Fibroblast of peridontal ligament (primary cell): ENCODE measurements at regions not wholly inside any gene's neighbourhood (a gene's known extent, or its start where the extent isn't known, plus 50 kb on each side); places are given as distances from the start of the nearest gene placed in this dataset.

Source experiments
- DNase-seq: peaks from one replicate; pipeline ENCODE4 v3.0.0-alpha.2; 2010; ENCODE audit errors: extremely low read depth

DNA sequence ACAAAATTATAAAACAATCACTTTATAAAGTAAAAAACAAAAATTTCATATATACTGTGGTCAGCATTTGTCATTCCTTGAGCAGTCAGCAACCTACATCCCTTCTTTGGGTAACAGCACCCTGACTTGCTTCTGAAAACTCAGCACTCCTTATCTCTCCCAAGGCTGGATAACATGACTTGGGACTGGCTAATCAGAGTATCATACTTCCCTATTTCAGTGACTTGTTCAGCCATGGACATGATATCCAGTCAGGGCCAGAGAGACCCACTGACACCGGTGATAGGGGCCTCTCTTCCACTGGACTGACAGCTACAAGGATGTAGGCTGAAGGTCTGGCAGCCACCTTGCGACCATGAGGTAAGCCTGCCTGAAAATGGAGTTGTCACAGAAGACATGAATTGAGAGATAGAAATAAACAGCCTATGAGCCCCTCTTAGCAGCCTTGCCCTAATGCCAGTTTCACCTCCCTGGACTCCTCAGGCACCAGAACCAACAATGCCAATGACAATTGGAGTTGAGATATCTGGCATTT, 84.4 kb upstream of the NEBL start:
- DNase-seq = no peak

DNA sequence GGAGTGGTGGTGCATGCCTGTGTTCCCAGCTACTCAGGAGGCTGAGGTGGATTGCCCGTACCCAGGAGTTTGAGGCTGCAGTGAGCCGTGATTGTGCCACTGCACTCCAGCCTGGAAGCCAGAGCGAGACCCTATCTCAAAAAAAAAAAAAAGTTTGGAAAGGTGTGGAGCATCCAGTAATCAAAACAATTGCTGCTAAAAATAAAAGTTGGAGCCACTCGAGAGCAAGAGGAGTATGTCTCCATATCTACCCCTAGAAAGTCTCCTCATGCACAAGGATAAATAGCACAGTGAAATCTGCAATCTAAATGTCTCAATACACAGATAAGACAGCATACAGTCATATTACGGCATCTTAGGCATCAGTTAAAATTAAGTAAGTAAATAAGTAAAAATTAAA, 81.5 kb upstream of the NEBL start:
- no peak for DNase-seq

DNA sequence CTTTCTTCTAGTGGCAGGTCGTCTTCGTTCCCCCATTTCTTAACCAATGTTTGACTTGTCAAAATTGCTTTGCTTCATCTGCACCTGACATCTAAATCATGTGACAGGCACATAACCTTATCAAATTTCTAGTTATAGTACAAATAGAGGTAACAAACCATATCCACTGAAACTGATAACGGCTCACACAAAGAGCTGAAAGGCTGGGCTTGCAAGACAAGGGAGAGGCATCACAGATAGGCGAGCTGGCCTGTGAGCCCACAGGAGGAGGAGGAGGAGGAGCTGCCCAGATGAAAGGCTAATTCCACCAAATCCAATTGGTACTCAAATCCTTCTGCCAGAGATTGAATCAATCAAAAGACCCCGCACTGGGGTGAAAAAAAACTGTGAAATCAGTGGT, 80.2 kb upstream of the NEBL start:
- no peak for DNase-seq

DNA sequence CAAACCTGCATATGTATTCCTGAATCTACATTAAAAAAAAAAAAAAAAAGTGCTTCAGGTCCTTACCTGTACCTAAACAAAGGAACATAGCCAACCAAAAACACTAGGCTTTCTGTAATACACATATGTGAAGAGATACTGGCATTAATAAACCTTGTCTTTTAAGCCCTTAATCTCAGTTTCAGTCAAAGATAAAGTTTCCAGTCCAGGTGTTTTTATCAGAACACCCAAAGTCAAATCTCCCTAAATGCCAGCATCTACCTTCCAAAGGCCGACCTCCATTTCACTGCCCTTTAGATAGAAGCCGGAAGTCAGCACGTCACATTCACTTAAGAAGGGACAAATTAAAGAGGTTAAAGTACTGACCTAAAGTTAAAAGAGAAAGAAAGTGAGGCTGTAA, 79.8 kb upstream of the NEBL start:
- no peak for DNase-seq

DNA sequence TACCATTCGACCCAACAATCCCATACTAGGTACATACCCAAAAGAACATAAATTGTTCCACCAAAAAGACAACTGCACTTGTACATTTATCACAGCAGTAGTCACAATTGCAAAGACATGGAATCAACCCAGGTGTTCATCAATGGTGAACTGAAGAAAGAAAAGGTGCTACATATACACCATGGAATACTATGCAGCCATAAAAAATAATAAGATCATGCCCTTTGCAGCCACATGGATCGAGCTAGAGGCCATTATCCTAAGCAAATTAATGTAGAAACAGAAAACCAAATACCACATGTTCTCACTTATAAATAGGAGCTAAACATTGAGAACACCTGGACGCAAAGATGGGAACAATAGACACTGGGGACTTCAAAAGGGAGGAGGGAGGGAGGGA, 79.3 kb upstream of the NEBL start:
- DNase-seq = no peak

DNA sequence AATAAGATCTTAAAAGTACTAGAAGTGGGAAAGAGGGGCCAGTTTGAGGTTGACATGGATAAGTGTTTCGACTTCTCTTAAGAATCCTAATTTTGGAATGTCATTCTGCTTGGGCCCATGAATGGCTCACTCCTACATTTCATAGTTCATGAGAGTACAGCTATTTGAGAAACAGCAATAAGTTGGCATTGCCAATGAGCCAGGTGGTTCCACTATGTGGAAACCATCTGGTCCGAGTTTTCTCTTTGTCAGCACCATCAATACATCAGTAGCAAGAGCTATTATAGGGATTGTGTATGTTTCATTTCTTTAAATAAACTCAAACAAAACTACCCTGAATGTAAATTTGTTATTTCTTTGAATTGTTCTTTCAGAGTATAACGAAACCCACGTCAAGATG, 78.1 kb upstream of the NEBL start:
- no peak for DNase-seq

DNA sequence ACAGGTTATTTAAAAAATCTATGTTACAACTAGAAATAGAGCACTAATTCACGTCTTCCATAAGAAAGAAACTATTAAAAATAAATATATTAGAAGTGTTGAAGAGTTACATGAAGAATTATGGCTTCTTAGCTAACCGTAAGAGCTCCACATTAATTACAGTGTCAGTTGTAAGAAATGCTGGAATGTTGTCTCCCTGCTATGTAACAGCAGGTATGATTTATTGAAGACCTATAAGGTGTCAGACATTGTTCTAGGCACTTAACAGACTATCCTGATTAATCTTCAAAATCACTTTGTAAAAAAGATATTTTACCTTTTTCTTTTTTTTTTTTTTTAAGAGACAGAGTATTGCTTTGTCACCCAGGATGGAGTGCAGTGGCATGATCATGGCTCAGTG, 75.8 kb upstream of the NEBL start:
- DNase-seq = no peak

DNA sequence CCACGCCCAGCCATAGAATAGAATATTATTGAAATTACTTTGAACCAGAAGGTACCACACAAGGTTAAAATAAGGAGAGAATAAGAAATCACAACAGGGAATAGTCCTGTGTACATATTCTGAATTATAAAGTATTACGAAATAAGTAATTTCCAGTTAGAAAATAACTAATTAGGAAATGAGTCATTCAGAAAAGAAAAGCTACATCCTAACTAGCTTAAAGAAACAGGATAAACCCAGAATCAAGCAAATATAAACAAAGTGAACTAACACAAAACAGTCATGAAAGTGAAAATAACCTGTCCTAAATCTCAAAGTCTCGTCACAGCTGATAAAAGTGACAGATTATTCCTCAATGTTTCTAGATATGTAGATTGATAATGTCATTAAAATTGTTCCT, 74.8 kb upstream of the NEBL start:
- no peak for DNase-seq

DNA sequence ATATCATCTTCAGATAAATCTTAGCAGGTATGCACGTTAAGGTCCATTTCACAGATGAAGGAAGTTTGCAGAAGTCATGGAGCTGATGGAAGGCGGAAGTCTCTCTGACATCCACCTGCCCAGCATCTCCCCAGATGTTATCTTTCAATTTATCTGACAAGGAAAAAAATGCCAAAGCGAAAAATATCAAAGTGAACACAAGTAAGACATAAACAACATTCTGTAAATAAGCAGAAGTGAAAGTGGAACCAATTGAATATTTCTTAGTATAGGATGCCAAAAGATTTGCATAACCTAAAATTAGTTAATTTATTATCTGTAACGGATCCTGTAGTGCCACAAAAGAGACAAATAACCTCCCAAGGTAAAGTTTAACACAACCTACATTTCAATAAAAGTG, 73.6 kb upstream of the NEBL start:
- no peak for DNase-seq

DNA sequence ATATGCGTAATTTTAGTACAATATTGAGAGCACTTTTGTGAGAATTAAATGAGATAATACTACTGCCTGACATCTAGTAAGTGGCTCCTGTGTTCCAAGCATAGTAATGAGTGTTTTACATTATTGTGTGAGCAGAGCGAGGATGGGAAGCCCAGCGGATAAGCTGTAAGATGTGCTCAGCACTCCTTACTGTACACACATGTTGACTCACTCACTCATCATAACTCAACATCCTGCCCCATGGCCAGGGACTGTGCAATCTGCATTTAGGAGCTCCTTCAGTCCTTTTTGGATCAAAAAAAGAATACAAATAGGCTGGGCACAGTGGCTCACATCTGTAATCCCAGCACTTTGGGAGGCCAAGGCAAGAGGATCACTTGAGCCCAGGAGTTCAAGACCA, 72.9 kb upstream of the NEBL start:
- DNase-seq = no peak

DNA sequence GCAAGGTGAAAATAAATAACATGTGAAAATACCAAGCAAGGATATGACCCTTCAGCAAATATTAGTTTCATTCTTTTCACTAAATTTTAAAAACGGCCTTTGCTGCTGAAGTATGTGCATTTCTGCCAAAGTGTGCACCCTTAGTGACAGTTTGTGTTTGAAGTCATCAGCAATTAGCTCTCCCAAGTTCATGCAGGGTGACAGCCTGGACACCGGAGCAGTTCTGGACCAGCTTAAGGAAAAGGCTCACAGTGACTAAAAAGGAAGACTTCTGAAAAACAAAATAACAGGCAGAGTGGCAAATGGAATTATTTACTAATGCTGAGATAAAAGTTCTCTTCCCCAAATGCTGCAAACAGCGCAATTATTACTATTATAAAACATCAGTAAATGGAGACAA, 69.3 kb upstream of the NEBL start:
- no peak for DNase-seq

DNA sequence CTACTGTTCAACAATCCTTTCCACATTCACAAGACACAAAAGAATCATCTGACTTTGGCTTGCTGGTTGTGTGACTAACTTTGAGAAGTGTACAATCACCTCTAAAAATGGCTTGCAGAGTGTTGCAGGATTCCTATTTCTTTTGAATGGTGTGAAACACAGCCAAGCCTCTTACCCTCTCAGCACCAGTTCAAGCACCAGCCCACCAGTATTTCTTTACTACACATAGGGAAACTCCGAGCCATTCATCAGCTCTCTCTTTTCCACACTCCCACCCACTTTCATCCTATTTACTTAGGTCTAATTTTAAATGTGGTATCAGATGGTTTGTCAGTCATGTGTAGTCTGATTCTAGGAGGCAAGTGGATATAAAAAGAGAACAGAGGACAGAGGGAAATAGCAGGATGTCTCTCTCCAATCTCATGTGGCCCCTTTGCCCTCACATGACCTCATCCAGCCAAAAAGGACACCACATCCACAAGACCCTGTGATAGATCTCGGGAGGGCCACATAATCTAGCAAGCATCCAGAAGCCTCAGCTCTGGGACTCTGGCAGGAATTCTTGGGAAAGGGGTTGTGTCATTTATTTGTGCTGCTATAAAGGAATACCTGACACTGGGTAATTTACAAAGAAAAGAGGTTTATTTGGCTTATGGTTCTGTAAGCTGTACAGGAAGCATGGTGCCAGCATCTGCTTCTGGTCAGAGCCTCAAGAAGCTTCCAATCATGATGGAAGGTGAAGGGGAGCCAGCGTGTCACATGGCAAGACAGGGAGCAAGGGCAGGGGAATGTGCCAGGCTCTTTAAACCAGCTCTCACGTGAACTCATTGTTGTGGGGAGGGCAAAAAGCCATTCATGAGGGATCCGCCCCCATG, 66.8 kb upstream of the NEBL start:
- DNase-seq = no peak

DNA sequence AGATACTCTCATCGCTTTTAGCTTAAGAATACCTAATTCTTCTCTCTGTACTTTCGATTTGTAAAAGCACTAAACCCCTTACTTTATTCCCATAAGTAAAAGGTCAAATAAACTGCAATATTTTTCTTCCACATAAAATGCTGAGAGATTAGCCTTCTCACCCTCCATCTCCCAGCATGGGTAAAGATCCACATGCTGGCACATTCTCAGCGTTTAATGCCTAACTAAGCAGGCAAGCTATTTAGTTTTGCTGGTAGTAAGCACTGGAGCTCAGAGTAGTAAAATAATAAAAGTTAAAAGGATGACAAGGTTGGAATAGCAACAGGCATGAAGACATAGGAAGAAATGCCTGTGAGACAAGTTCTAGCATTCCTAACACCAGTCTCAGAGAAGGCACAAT, 65.9 kb upstream of the NEBL start:
- DNase-seq = no peak

DNA sequence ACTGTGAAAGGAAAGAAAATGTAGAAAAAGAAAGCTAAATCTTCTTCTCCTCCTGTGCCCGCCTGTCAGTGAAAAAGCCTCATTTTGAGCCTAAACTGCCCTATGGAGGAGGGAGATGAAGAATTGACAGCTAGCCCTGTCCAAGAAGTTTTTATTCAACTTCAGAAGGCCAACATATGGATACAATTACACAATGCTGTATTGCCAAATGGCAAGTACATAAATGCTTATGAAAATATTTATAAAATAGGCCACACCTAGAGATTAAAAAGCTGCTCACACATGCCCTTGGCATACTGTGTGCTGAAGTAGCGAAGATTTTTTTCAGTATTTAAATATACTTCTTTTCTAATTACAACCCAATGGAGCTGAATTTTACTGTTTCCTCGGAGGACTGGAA, 65.1 kb upstream of the NEBL start:
- no peak for DNase-seq

DNA sequence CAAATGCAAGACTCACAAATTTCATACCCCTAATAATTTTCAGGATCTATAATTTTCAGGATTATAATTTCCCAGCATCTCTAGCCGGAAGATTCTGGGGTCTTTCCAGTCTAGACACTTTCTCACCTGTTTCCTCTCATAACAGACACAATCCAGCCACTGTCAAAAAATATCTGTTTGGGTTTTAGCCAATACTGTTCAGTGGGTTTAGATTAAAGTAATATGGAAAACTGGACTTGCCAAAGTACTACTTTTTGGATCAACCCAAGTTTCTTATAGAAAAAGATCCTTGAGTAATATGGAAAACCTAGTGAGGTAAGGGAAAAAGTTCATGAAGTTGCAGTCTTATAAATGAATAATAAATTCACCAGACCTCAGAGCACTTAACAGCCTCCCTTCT, 62.1 kb upstream of the NEBL start:
- no peak for DNase-seq

DNA sequence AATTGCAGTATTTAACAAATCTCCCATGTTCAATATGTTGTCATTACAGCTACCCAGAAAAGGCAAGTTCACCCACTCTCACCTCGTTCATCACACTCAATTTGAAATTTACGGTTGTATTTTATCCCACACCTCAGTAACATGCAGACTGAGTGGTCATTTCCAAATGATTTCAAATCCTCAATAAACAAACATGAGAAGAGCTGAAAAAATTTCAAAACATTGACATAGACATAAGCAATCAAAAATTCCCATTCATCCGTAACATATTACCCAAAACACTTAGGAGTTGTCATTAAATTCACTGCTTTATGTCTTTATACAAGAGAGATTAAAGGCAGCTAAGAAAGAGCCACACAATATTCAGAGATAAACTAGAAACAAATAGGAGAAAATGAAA, 61.7 kb upstream of the NEBL start:
- no peak for DNase-seq

DNA sequence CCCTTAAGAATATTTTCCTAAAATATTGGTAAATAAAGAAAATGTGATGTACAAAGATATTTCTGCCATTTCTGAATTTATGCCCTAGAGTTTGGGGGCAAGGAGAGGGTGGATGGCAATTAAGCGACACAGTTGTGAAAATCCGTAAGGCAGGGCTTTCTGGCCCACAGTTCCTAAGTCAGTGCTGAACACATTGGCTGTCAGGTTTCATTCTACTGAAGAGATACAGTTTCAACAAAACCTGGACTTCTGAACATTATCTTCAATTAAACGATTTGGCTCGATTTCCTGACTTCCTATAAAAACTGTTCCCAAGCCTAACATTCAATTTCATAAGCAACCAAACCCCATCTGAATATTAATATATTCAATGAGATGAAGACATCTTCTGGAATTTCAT, 61.1 kb upstream of the NEBL start:
- DNase-seq = no peak

DNA sequence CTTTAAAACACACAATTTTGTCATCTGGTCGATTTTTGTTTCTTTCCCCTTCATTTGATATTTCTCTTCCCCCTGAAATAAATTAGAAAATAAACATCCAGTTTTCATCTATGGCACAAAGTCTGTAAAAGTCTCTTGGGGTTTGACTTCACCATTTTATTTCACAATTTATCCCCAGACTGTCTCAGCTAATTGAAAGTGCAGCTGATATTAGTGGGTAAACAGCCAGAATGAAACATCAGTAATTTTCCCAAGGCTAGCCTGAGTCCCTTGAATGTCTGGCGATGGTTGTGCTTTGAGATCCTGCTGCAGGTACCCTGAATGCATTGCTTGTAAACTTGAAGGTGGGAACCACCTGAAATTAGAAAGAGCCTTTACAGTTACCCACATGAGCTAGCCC, 60.6 kb upstream of the NEBL start:
- DNase-seq = no peak

DNA sequence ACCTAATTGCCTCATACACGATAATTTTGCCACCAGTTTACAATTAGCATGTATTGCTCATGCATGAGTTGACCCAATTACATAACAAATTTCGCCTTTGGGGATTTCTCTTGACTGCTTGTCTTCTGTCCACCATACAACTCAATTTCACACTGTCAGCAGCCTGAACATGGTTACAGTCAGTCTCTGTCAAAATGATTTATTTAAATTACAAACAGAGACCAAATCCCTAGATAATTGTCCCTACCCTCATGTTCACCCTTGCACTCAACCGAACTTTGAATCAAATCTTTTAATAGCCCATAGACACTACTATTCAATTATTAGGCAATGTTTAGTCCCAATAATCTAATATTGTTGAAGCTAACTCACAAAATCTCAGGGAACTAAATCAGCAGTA, 59.7 kb upstream of the NEBL start:
- DNase-seq = no peak

DNA sequence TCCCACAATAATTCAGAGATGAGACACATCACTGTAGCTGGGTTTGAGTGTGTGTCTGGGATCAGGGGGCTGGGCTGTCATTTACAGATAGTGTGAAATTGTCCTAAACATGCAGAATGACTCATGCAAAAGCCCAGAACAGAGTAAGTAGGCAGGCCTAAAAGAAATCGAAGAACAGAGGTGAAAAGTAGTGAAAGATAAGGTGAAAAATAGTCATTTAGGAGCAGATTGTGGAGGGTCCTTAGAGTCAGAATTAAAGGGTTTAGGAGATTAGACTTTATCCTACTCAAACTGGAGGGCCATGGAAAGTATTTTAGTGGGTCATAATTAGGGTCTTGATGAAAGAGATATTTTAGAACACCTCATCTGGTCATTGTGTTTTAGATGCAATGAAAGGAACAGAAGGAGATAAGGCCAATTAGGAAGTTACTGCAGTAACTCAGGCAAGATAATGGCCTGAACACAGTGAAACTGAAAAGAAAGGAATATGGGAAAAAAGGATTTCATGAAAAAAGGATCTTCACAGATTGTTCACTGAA, 58.3 kb upstream of the NEBL start:
- no peak for DNase-seq

DNA sequence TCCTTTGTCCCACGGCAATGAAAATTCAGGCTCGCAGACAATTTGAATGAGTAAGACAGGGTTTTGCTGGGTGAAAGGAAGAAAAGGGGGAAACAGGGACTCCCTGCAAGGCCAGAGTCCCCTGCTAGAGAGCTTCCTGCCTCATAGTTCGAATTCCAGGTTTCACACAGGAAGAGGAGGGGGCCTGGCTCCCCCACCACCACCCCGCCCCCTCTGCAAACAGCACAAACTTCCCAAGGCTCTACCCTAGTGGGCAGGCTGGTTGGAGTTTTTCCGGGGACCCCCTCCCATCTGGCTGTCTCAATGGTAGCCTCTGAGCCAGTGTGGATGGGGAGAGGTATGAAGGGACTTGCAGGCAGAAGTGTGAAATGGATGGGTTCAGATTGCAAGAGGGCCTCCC, 57.4 kb upstream of the NEBL start:
- no peak for DNase-seq

DNA sequence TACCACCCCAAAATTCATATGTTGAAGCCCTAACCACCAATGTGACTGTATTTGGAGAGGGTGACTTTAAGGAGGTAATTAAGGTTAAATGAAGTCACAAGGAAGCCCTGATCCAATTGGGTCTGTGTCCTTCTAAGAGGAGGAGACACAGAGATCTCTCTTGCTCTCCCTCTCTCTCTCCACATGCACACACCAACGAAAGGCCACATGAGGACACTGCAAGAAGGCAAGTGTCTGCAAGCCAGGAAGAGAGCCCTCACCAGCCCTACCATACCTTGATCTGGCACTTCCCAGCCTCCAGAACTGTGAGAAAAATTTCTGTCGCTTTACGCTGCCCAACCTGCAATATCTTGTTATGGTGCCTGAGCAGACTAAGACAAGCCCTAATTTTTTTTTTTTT, 56.0 kb upstream of the NEBL start:
- no peak for DNase-seq

DNA sequence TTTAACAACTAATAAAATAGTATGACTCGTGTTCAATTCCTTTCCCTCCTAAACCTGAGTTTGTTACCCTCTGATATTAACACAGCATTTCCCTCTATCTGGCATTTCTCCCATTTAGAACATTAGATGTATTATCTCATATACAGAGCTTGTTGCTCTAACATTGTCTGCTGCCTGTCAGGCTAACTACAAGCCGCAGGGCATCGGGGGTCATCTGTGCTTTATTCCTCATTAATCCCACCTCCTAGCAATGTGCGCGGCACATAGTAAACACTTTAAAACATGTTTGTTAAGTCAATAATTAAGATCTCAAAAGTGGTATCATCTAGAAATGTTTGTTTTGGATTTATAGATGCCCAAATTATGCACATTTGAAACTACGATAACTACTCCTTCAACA, 52.9 kb upstream of the NEBL start:
- no peak for DNase-seq
